ENCODE measurements at regions not wholly inside any gene's neighbourhood (a gene's known extent, or its start where the extent isn't known, plus 50 kb on each side); places are given as distances from the start of the nearest gene placed in this dataset.

GRCh38 chr11:110951037-110951949 lies 239.1 kb upstream of the ARHGAP20 start:
- H3K36me3 ChIP-seq = no peaks in the 10 kb centered on the region
- no peak overlapping the region for H3K4me2 ChIP-seq
- peaks cover 0 to 9% (median 0%) of the 10 kb centered on the region in 11 experiments; a peak in 3 of 22 replicates for H3K9me3 ChIP-seq (replicated peaks in 1 of 11)
- no peak overlapping the region for H3K9ac ChIP-seq
- no peaks in the 10 kb centered on the region for H3K27me3 ChIP-seq
- H3K27ac ChIP-seq = no peak overlapping the region
- TF ChIP-seq Cebpa-rat (IDR thresholded peaks at IDR 0.05) = no peak
- H3K4me1 ChIP-seq = no peaks in the 10 kb centered on the region
- H3K4me3 ChIP-seq = no peak overlapping the region
- no peaks in the 10 kb centered on the region for H4K20me1 ChIP-seq

DNA sequence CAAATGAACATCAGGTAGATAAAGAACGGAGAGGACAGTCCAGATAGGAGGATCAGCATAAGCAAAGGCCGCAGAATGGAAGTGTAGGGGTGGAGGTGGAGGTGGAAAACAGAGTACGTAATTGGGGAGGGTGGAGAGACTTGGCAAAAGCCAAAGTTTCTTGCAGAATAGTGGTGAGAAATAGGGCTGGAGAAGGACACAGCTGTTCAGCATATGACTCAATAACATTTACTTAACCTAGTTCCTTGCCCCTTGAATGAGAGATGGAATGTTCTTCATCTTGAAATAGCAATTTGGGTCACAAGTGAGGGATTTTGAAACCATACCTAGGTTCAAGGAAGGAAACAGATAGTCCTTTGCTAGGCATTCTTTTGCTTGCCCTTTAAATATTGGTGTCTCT lies 235.9 kb upstream of the ARHGAP20 start:
- Histone ChIP-seq H3K4me2 (no peak overlapping the region), H3K27ac (no peak overlapping the region), H3K9me3 (replicated peaks in 1 of 11) (peaks cover 0 to 14% (median 5%) of the 10 kb centered on the region in 11 experiments; a peak in 9 of 22 replicates), H3K27me3 (no peaks in the 10 kb centered on the region), H3K36me3 (no peaks in the 10 kb centered on the region), H3K4me3 (no peak overlapping the region), H3K4me1 (no peaks in the 10 kb centered on the region), H4K20me1 (no peaks in the 10 kb centered on the region), H3K9ac (no peak overlapping the region)
- no peak for TF ChIP-seq Cebpa-rat (IDR thresholded peaks at IDR 0.05)

GRCh38 chr11:110947096-110947495 lies 234.9 kb upstream of the ARHGAP20 start:
- no peak overlapping the region for H3K4me3 ChIP-seq
- H3K27ac ChIP-seq = no peak overlapping the region
- H3K9ac ChIP-seq = no peak overlapping the region
- TF ChIP-seq Cebpa-rat (IDR thresholded peaks at IDR 0.05) = no peak
- H4K20me1 ChIP-seq = no peaks in the 10 kb centered on the region
- H3K27me3 ChIP-seq = no peaks in the 10 kb centered on the region
- peaks cover 0 to 14% (median 5%) of the 10 kb centered on the region in 11 experiments; a peak in 9 of 22 replicates for H3K9me3 ChIP-seq (replicated peaks in 1 of 11)
- no peak overlapping the region for H3K4me2 ChIP-seq
- no peaks in the 10 kb centered on the region for H3K4me1 ChIP-seq
- no peaks in the 10 kb centered on the region for H3K36me3 ChIP-seq

DNA sequence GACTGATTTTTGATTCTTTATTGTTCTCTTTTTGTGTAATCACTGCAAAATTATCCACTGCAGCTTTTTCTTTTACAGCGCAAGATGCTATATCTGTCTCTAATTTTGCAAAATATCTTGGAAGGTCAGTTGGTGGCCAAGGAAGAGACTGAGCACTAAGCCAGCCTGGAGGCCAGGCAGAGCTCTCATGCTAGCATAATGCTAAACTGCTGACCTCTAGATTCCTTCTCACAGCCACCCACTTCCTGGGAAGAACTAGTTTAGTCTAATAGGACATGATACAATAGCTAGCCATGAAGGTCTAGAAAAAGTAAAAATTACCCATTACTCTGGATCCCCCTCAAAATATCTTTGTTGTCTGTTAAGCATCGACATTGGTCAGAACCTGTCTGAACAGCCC lies 227.2 kb upstream of the ARHGAP20 start:
- Histone ChIP-seq H3K4me3 (no peak overlapping the region), H3K36me3 (no peaks in the 10 kb centered on the region), H3K4me1 (no peaks in the 10 kb centered on the region), H3K4me2 (no peak overlapping the region), H3K9ac (no peak overlapping the region), H3K27ac (no peak overlapping the region), H3K27me3 (no peaks in the 10 kb centered on the region), H3K9me3 (replicated peaks in 1 of 11) (peaks cover 0 to 4% (median 3%) of the 10 kb centered on the region in 11 experiments; a peak in 6 of 22 replicates), H4K20me1 (no peaks in the 10 kb centered on the region)
- TF ChIP-seq Cebpa-rat (IDR thresholded peaks at IDR 0.05) = no peak

GRCh38 chr11:110935018-110935640 lies 222.9 kb upstream of the ARHGAP20 start:
- TF ChIP-seq Cebpa-rat (IDR thresholded peaks at IDR 0.05) = no peak
- Histone ChIP-seq H3K27me3 (no peaks in the 10 kb centered on the region), H3K4me2 (no peak overlapping the region), H3K9ac (no peak overlapping the region), H3K36me3 (no peaks in the 10 kb centered on the region), H4K20me1 (no peaks in the 10 kb centered on the region), H3K4me1 (no peaks in the 10 kb centered on the region), H3K9me3 (replicated peaks in 1 of 11) (no peaks in the 10 kb centered on the region), H3K27ac (no peak overlapping the region), H3K4me3 (no peak overlapping the region)

GRCh38 chr11:110929129-110929528 lies 216.9 kb upstream of the ARHGAP20 start:
- Histone ChIP-seq H3K9me3 (replicated peaks in 1 of 11) (peaks cover 5 to 18% (median 11%) of the 10 kb centered on the region in 11 experiments; a peak in 17 of 22 replicates), H3K9ac (no peak overlapping the region), H4K20me1 (no peaks in the 10 kb centered on the region), H3K36me3 (no peaks in the 10 kb centered on the region), H3K27ac (no peak overlapping the region), H3K4me1 (no peaks in the 10 kb centered on the region), H3K4me3 (no peak overlapping the region), H3K27me3 (no peaks in the 10 kb centered on the region), H3K4me2 (no peak overlapping the region)
- TF ChIP-seq Cebpa-rat (IDR thresholded peaks at IDR 0.05) = no peak

- Histone ChIP-seq H3K4me1 (no peaks in the 10 kb centered on the region), H3K9me3 (replicated peaks in 1 of 11) (peaks cover 5 to 18% (median 11%) of the 10 kb centered on the region in 11 experiments; a peak in 17 of 22 replicates), H3K27ac (no peak overlapping the region), H3K4me3 (no peak overlapping the region), H3K9ac (no peak overlapping the region), H4K20me1 (no peaks in the 10 kb centered on the region), H3K36me3 (no peaks in the 10 kb centered on the region), H3K27me3 (no peaks in the 10 kb centered on the region), H3K4me2 (no peak overlapping the region)
- no peak for TF ChIP-seq Cebpa-rat (IDR thresholded peaks at IDR 0.05)
These were observed 216.2 kb upstream of the ARHGAP20 start for GRCh38 chr11:110928391-110928790.

DNA sequence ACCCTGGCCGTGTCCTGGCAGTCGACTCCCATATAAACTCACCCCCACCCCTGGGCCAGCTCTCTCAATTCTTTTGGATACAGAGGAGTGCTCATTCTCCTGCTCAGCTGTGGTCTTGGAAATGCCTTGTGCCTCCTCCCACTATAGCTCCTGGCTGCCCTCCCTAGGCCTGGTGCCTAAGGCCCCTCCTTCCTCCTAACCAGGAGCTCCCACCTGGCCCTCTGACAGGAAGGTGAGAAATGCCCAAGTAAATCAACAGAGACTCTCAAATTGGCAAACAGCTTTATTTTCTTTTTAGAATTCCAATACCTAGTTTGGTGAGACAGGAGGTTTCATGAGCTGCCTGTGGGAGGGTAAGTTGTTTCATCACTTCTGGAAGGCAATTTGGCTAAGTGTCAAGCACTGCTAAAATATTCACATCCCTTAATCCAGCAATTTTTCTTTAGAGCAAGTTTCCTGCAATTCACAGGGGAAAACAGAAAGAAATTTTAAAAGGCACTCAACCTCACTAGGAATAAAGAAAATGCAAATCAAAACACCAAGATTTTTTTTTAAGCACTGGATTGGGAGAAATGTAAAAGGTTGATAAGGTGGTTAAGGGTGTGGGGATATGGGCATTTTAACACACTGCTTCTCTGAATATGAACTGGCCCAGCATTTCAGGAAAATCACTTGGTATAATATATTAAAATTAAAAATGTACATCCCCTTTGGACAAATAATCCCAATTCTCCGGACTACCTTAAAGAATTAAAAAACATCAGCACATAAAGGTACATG lies 209.7 kb upstream of the ARHGAP20 start:
- Histone ChIP-seq H3K4me3 (no peak overlapping the region), H3K27ac (no peak overlapping the region), H3K36me3 (no peaks in the 10 kb centered on the region)

More for the DNA sequence above, 209.7 kb upstream of the ARHGAP20 start:
- Histone ChIP-seq H3K27me3 (no peaks in the 10 kb centered on the region), H4K20me1 (no peaks in the 10 kb centered on the region), H3K4me1 (peaks cover 0 to 8% (median 0%) of the 10 kb centered on the region in 10 experiments; a peak in 3 of 20 replicates), H3K9ac (no peak overlapping the region), H3K9me3 (replicated peaks in 1 of 11) (peaks cover 7 to 22% (median 14%) of the 10 kb centered on the region in 11 experiments; a peak in 20 of 22 replicates), H3K4me2 (no peak overlapping the region)
- TF ChIP-seq Cebpa-rat (IDR thresholded peaks at IDR 0.05) = no peak

Measured in BLaER1 treated with 17β-estradiol and CSF1 and Interleukin-3, amounts not matched to agents 10 nM and 100 nM (cell line).